ENCODE measurements at regions not wholly inside any gene's neighbourhood (a gene's known extent, or its start where the extent isn't known, plus 50 kb on each side); places are given as distances from the start of the nearest gene placed in this dataset.

- no peak overlapping the region for H3K27ac ChIP-seq
- TF ChIP-seq CTCF (IDR thresholded peaks at IDR 0.05) = no peak
- TF ChIP-seq ZFX (IDR thresholded peaks at IDR 0.05; ENCODE audit: borderline replicate concordance) = no peak
Measured at GRCh38 chr18:11289248-11289647, 139.9 kb upstream of the PIEZO2 start.

- TF ChIP-seq ZFX (IDR thresholded peaks at IDR 0.05; ENCODE audit: borderline replicate concordance) (no peak), CTCF (IDR thresholded peaks at IDR 0.05) (no peak)
Measured at GRCh38 chr18:11288401-11288800, 139.0 kb upstream of the PIEZO2 start.

GRCh38 chr18:11286431-11286830, 137.1 kb upstream of the PIEZO2 start:
- no peak overlapping the region for H3K27ac ChIP-seq
- TF ChIP-seq ZFX (IDR thresholded peaks at IDR 0.05; ENCODE audit: borderline replicate concordance) (no peak), CTCF (IDR thresholded peaks at IDR 0.05) (no peak)

More at GRCh38 chr18:11288401-11288800, 139.0 kb upstream of the PIEZO2 start:
- H3K27ac ChIP-seq = no peak overlapping the region

- TF ChIP-seq ZFX (IDR thresholded peaks at IDR 0.05; ENCODE audit: borderline replicate concordance) (no peak), CTCF (IDR thresholded peaks at IDR 0.05) (no peak)
Measured at GRCh38 chr18:11284811-11285210, 135.4 kb upstream of the PIEZO2 start.

GRCh38 chr18:11284349-11284748, 135.0 kb upstream of the PIEZO2 start:
- TF ChIP-seq ZFX (IDR thresholded peaks at IDR 0.05; ENCODE audit: borderline replicate concordance) (no peak), CTCF (IDR thresholded peaks at IDR 0.05) (no peak)

More at GRCh38 chr18:11284811-11285210, 135.4 kb upstream of the PIEZO2 start:
- H3K27ac ChIP-seq = no peak overlapping the region

GRCh38 chr18:11283479-11284161, 134.3 kb upstream of the PIEZO2 start:
- H3K27ac ChIP-seq = no peak overlapping the region
- TF ChIP-seq ZFX (IDR thresholded peaks at IDR 0.05; ENCODE audit: borderline replicate concordance) = no peak
- no peak for TF ChIP-seq CTCF (IDR thresholded peaks at IDR 0.05)

More at GRCh38 chr18:11284349-11284748, 135.0 kb upstream of the PIEZO2 start:
- no peak overlapping the region for H3K27ac ChIP-seq

GRCh38 chr18:11279461-11279860, 130.1 kb upstream of the PIEZO2 start:
- TF ChIP-seq CTCF (IDR thresholded peaks at IDR 0.05) (no peak), ZFX (IDR thresholded peaks at IDR 0.05; ENCODE audit: borderline replicate concordance) (no peak)
- H3K27ac ChIP-seq = no peak overlapping the region

Measured in 22Rv1 (cell line).